Hematopoietic multipotent progenitor cell treated with erythropoietin and hydrocortisone succinate and interleukin-3 and kit ligand, for 8 days (in vitro differentiated cells): ENCODE measurements at regions not wholly inside any gene's neighbourhood (a gene's known extent, or its start where the extent isn't known, plus 50 kb on each side); places are given as distances from the start of the nearest gene placed in this dataset.

Experiments used
- DNase-seq: peaks from one replicate; pipeline ENCODE4 v3.0.0-alpha.2; 2015

GRCh38 chr4:35506161-35506560 is 738.2 kb downstream of the ARAP2 start:
- DNase-seq, result no peak

- DNase-seq, result no peak
Measured at GRCh38 chr4:35511851-35512250, 732.5 kb downstream of the ARAP2 start.

GRCh38 chr4:35516102-35516501 is 728.2 kb downstream of the ARAP2 start:
- no peak for DNase-seq

GRCh38 chr4:35520059-35520458 is 724.3 kb downstream of the ARAP2 start:
- no peak for DNase-seq

GRCh38 chr4:35521682-35522081 is 722.6 kb downstream of the ARAP2 start:
- DNase-seq, result no peak

- no peak for DNase-seq
Measured at GRCh38 chr4:35525192-35525978, 718.9 kb downstream of the ARAP2 start.

- no peak for DNase-seq
Measured at GRCh38 chr4:35526456-35526855, 717.9 kb downstream of the ARAP2 start.

GRCh38 chr4:35534962-35535361 is 709.4 kb downstream of the ARAP2 start:
- DNase-seq, result no peak

- no peak for DNase-seq
Measured at GRCh38 chr4:35538807-35539206, 705.5 kb downstream of the ARAP2 start.

- DNase-seq, result no peak
Measured at GRCh38 chr4:35539404-35540055, 704.8 kb downstream of the ARAP2 start.

- DNase-seq, result no peak
Measured at GRCh38 chr4:35541146-35541887, 703.0 kb downstream of the ARAP2 start.

GRCh38 chr4:35541888-35542213 is 702.5 kb downstream of the ARAP2 start:
- DNase-seq, result no peak

- no peak for DNase-seq
Measured at GRCh38 chr4:35548921-35549320, 695.4 kb downstream of the ARAP2 start.

- DNase-seq, result no peak
Measured at GRCh38 chr4:35556387-35556786, 687.9 kb downstream of the ARAP2 start.

GRCh38 chr4:35559559-35560365 is 684.6 kb downstream of the ARAP2 start:
- DNase-seq, result no peak

- DNase-seq, result no peak
Measured at GRCh38 chr4:35562861-35563260, 681.5 kb downstream of the ARAP2 start.

GRCh38 chr4:35565640-35566039 is 678.7 kb downstream of the ARAP2 start:
- DNase-seq, result no peak

GRCh38 chr4:35591035-35591434 is 653.3 kb downstream of the ARAP2 start:
- DNase-seq, result no peak

- DNase-seq, result no peak
Measured at GRCh38 chr4:35604252-35604651, 640.1 kb downstream of the ARAP2 start.

- DNase-seq, result no peak
Measured at GRCh38 chr4:35604724-35605123, 639.6 kb downstream of the ARAP2 start.

- DNase-seq, result no peak
Measured at GRCh38 chr4:35608205-35608604, 636.1 kb downstream of the ARAP2 start.

GRCh38 chr4:35614120-35614519 is 630.2 kb downstream of the ARAP2 start:
- DNase-seq, result no peak

- no peak for DNase-seq
Measured at GRCh38 chr4:35639929-35640328, 604.4 kb downstream of the ARAP2 start.
